ENCODE measurements at regions not wholly inside any gene's neighbourhood (a gene's known extent, or its start where the extent isn't known, plus 50 kb on each side); places are given as distances from the start of the nearest gene placed in this dataset.

GRCh38 chr2:220969348-220969747 is 602.8 kb downstream of the EPHA4 start:
- Mint-ChIP-seq H3K36me3 (ENCODE audit: low read depth) (no peaks in the 10 kb centered on the region), H3K27ac (no peak overlapping the region), H3K4me3 (no peak overlapping the region), H3K9me3 (no peaks in the 10 kb centered on the region), H3K4me1 (ENCODE audit: low read depth) (no peaks in the 10 kb centered on the region), H3K27me3 (ENCODE audit: low read depth) (no peaks in the 10 kb centered on the region)

DNA sequence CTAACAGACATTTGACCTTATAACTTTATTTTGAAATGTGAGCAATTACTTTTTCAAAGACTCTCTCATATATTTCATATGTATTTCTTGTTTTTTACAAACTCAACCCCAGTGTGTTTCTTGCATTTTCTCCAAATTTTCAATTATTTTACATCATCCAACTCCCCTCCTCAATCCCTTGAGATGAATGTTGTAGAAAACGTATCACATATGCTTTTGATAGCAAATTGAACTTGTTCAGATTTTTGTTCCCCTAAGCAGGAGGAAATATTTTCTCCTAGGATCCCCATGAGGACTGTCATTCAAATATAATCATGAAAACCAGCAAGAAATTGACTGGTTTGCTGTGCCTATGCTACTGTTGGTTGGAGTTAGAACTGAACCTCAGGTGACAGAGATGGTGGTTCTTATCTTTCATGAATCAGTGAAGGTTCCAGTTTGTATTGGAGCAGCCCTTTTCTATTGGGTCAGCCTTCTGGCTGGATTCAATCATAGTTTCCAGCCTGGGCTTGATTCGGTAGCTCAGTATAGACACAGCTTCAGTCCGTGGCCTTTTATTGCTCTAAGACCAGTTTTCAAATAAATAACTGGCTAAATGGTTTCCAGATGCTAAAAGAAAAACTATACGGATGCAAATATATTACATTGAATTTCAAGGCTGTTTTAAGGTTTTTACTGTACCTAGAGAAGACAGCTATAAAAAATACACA is 591.0 kb downstream of the EPHA4 start:
- Mint-ChIP-seq H3K36me3 (ENCODE audit: low read depth) (no peaks in the 10 kb centered on the region), H3K27me3 (ENCODE audit: low read depth) (no peaks in the 10 kb centered on the region), H3K27ac (no peak overlapping the region), H3K4me3 (no peak overlapping the region), H3K4me1 (ENCODE audit: low read depth) (no peaks in the 10 kb centered on the region), H3K9me3 (no peaks in the 10 kb centered on the region)

GRCh38 chr2:220981926-220982325 is 590.2 kb downstream of the EPHA4 start:
- no peaks in the 10 kb centered on the region for H3K4me1 Mint-ChIP-seq (ENCODE audit: low read depth)
- no peaks in the 10 kb centered on the region for H3K9me3 Mint-ChIP-seq
- H3K27me3 Mint-ChIP-seq (ENCODE audit: low read depth) = no peaks in the 10 kb centered on the region
- H3K27ac Mint-ChIP-seq = no peak overlapping the region
- no peak overlapping the region for H3K4me3 Mint-ChIP-seq
- no peaks in the 10 kb centered on the region for H3K36me3 Mint-ChIP-seq (ENCODE audit: low read depth)

- Mint-ChIP-seq H3K27ac (no peak overlapping the region), H3K4me3 (no peak overlapping the region), H3K4me1 (ENCODE audit: low read depth) (no peaks in the 10 kb centered on the region), H3K27me3 (ENCODE audit: low read depth) (no peaks in the 10 kb centered on the region), H3K9me3 (no peaks in the 10 kb centered on the region), H3K36me3 (ENCODE audit: low read depth) (no peaks in the 10 kb centered on the region)
Observed at GRCh38 chr2:220985561-220985960, 586.5 kb downstream of the EPHA4 start.

DNA sequence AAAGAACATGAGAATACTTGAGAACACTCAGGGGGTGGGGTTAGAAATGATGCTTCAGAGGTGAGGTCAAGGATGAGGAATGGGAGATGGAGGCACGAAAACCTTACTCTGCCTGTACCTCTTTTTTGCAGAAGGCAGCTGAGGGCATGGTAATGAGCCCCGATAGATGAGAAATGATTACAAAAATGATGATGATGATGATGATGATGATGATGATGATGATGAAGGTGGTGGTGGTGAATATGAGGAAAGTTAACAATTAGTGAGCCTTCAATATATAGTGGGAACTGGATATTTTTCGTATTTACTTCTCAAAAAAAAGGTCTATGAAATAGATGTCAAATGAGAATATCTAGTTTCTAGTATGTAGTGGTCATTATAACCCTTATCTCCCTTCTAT is 584.3 kb downstream of the EPHA4 start:
- Mint-ChIP-seq H3K9me3 (no peaks in the 10 kb centered on the region), H3K4me3 (no peak overlapping the region)

DNA sequence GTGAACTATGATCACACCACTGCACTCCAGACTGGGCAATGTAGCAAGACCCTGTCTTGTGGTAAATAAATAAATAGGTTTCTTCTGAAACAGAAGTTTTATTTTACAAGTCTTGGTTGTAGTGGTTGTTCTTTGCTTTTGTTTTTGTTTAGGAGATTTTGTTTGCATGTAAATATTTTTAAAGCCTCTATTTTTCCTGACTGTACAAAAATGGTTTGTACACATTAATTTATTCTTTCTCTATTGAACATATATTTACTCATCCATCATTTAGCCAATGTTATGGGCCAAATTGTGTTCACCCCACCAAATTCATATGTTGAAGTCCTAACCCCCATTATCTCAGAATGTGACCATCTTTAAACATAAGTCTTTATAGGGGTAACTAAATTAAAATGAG is 580.1 kb downstream of the EPHA4 start:
- H3K9me3 Mint-ChIP-seq = no peaks in the 10 kb centered on the region
- no peak overlapping the region for H3K27ac Mint-ChIP-seq
- peaks cover 4% of the 10 kb centered on the region for H3K27me3 Mint-ChIP-seq (ENCODE audit: low read depth)
- no peaks in the 10 kb centered on the region for H3K36me3 Mint-ChIP-seq (ENCODE audit: low read depth)
- no peak overlapping the region for H3K4me3 Mint-ChIP-seq
- no peaks in the 10 kb centered on the region for H3K4me1 Mint-ChIP-seq (ENCODE audit: low read depth)

More for the DNA sequence above, 584.3 kb downstream of the EPHA4 start:
- Mint-ChIP-seq H3K27me3 (ENCODE audit: low read depth) (no peaks in the 10 kb centered on the region), H3K27ac (no peak overlapping the region), H3K36me3 (ENCODE audit: low read depth) (no peaks in the 10 kb centered on the region), H3K4me1 (ENCODE audit: low read depth) (no peaks in the 10 kb centered on the region)

GRCh38 chr2:220994846-220995245 is 577.3 kb downstream of the EPHA4 start:
- H3K9me3 Mint-ChIP-seq = no peaks in the 10 kb centered on the region
- no peak overlapping the region for H3K4me3 Mint-ChIP-seq
- H3K4me1 Mint-ChIP-seq (ENCODE audit: low read depth) = no peaks in the 10 kb centered on the region
- H3K36me3 Mint-ChIP-seq (ENCODE audit: low read depth) = no peaks in the 10 kb centered on the region
- peaks cover 4% of the 10 kb centered on the region for H3K27me3 Mint-ChIP-seq (ENCODE audit: low read depth)
- no peak overlapping the region for H3K27ac Mint-ChIP-seq

DNA sequence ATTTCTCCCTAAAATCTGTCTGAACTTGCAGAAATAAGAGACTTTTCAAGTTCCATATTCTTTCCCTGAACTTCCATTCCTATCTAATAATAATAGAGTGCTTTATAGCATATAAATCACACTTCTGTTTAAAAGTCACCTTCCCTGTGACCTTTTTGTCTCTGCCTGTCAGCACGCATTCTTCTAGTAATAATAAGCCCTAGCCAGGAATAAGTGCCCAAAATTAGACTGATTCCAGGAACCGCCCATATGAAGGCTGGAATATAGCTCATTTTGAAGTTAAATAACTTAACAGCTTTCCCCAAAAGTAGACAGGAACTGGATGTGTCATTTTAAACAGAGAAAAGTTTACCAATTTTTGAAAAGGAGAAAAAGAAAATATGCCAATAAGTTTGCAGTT is 576.5 kb downstream of the EPHA4 start:
- no peaks in the 10 kb centered on the region for H3K9me3 Mint-ChIP-seq
- no peak overlapping the region for H3K27ac Mint-ChIP-seq
- H3K27me3 Mint-ChIP-seq (ENCODE audit: low read depth) = peaks cover 4% of the 10 kb centered on the region
- no peaks in the 10 kb centered on the region for H3K4me1 Mint-ChIP-seq (ENCODE audit: low read depth)
- H3K36me3 Mint-ChIP-seq (ENCODE audit: low read depth) = no peaks in the 10 kb centered on the region
- no peak overlapping the region for H3K4me3 Mint-ChIP-seq

DNA sequence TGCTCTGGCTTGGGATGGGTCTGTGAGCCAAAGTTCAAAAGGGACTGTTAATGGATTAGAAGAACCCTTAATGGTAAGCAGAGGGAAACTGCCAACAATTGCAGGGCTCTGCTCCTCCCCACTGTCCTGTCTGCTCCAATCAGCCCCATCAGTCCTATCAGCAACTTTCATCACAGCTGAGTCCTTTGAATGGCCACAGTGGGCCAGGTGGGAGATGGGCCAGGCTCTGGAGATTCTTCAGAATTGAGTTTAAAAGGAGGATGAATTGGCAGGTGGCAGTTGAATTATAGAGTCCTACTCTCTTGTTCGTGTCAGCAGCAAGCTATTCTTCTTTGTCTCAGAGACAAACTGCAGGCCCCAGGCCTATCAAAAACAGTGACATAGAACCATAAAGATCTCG is 573.9 kb downstream of the EPHA4 start:
- H3K27me3 Mint-ChIP-seq (ENCODE audit: low read depth) = peaks cover 4% of the 10 kb centered on the region
- no peaks in the 10 kb centered on the region for H3K4me1 Mint-ChIP-seq (ENCODE audit: low read depth)
- H3K27ac Mint-ChIP-seq = no peak overlapping the region
- no peaks in the 10 kb centered on the region for H3K9me3 Mint-ChIP-seq
- H3K4me3 Mint-ChIP-seq = no peak overlapping the region
- H3K36me3 Mint-ChIP-seq (ENCODE audit: low read depth) = no peaks in the 10 kb centered on the region

DNA sequence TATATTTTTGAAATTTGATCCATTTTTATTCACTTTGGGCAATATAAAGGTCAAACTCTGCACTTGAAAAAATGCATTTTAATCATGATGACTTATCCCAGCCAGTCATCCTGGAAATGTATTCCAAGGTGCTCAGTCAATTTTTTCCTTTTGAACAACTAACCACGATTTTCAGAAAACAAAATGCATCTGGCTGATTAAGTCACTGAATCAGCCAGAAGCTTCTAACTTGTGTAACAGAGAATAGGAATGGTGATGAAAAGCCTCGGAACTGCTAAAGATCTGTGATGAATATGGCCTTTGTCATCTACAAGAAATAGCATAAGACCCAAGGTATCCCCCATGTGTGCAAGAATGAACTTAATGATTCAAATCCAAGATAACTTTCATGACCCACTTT is 572.7 kb downstream of the EPHA4 start:
- H3K27ac Mint-ChIP-seq = no peak overlapping the region

DNA sequence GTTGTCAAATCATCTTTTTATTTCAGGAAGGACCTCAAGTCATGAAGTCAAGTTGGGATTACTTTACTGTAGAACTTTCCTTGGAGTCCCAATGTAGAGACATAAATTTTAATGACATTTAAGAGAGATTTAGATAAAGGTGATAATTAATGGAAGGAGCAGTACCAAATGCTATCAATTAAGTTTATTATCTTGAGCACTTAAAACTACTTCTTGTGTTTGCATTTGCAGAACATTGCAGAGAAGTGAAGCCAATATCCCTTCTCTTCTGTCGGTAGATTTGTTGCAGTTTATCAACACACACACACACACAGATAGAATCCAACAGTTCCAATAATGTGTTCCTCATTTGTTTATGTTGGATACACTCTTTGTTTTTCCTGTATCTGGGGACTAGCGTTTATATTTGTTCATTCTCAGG is 570.7 kb downstream of the EPHA4 start:
- Mint-ChIP-seq H3K4me1 (ENCODE audit: low read depth) (no peaks in the 10 kb centered on the region), H3K27ac (no peak overlapping the region), H3K27me3 (ENCODE audit: low read depth) (no peaks in the 10 kb centered on the region), H3K9me3 (no peaks in the 10 kb centered on the region), H3K4me3 (no peak overlapping the region), H3K36me3 (ENCODE audit: low read depth) (no peaks in the 10 kb centered on the region)

More for the DNA sequence above, 572.7 kb downstream of the EPHA4 start:
- Mint-ChIP-seq H3K27me3 (ENCODE audit: low read depth) (peaks cover 4% of the 10 kb centered on the region), H3K9me3 (no peaks in the 10 kb centered on the region), H3K36me3 (ENCODE audit: low read depth) (no peaks in the 10 kb centered on the region), H3K4me3 (no peak overlapping the region), H3K4me1 (ENCODE audit: low read depth) (no peaks in the 10 kb centered on the region)

- no peaks in the 10 kb centered on the region for H3K27me3 Mint-ChIP-seq (ENCODE audit: low read depth)
- H3K36me3 Mint-ChIP-seq (ENCODE audit: low read depth) = no peaks in the 10 kb centered on the region
- no peak overlapping the region for H3K4me3 Mint-ChIP-seq
- no peaks in the 10 kb centered on the region for H3K4me1 Mint-ChIP-seq (ENCODE audit: low read depth)
- H3K27ac Mint-ChIP-seq = no peak overlapping the region
- no peaks in the 10 kb centered on the region for H3K9me3 Mint-ChIP-seq
Observed at GRCh38 chr2:221002101-221002685, 569.9 kb downstream of the EPHA4 start.

- H3K27ac Mint-ChIP-seq = no peak overlapping the region
- H3K36me3 Mint-ChIP-seq (ENCODE audit: low read depth) = no peaks in the 10 kb centered on the region
- H3K27me3 Mint-ChIP-seq (ENCODE audit: low read depth) = no peaks in the 10 kb centered on the region
- H3K9me3 Mint-ChIP-seq = no peaks in the 10 kb centered on the region
- no peak overlapping the region for H3K4me3 Mint-ChIP-seq
- no peaks in the 10 kb centered on the region for H3K4me1 Mint-ChIP-seq (ENCODE audit: low read depth)
Observed at GRCh38 chr2:221005338-221005737, 566.8 kb downstream of the EPHA4 start.

GRCh38 chr2:221006084-221006483 is 566.0 kb downstream of the EPHA4 start:
- no peaks in the 10 kb centered on the region for H3K36me3 Mint-ChIP-seq (ENCODE audit: low read depth)
- no peaks in the 10 kb centered on the region for H3K27me3 Mint-ChIP-seq (ENCODE audit: low read depth)
- no peaks in the 10 kb centered on the region for H3K4me1 Mint-ChIP-seq (ENCODE audit: low read depth)
- no peak overlapping the region for H3K27ac Mint-ChIP-seq
- H3K9me3 Mint-ChIP-seq = no peaks in the 10 kb centered on the region
- no peak overlapping the region for H3K4me3 Mint-ChIP-seq

- Mint-ChIP-seq H3K4me3 (no peak overlapping the region), H3K4me1 (ENCODE audit: low read depth) (peaks cover 5% of the 10 kb centered on the region), H3K36me3 (ENCODE audit: low read depth) (no peaks in the 10 kb centered on the region), H3K9me3 (no peaks in the 10 kb centered on the region), H3K27me3 (ENCODE audit: low read depth) (no peaks in the 10 kb centered on the region), H3K27ac (no peak overlapping the region)
Observed at GRCh38 chr2:221016551-221016950, 555.6 kb downstream of the EPHA4 start.

Data from T-helper 1 cell treated with Interleukin-12 subunit alpha and Interleukin-12 subunit beta and Interleukin-4 antibody, amounts not matched to agents 30 μg/mL and 1 μg/mL, for 36 hours (primary cell).